K562 (cell line): ENCODE measurements at regions not wholly inside any gene's neighbourhood (a gene's known extent, or its start where the extent isn't known, plus 50 kb on each side); places are given as distances from the start of the nearest gene placed in this dataset.

Experiments
- ATAC-seq: fragments of 200-7000 bp; cut with Tn5 transposase; 3 replicates; pipeline ENCODE4 v1.9.1; 2020; ENCODE audit warnings: moderate library complexity
- BruUV-seq: library from RNA; stranded (reverse); fragments of 400-500 nt; replicated peaks from 2 replicates; lab custom pipeline; 2021; lab: Mats Ljungman, UMichigan
- CTCF ChIA-PET: fragments of 300-600 bp; formaldehyde crosslinking; extraction: SDS; loops from one replicate; lab custom pipeline; 2021; ENCODE audit warnings: low intra/inter-chr PET ratio; lab: Yijun Ruan, JAX
- POLR2A ChIA-PET: fragments of 300-600, 350-650 bp; sonication (Branson Sonifier 250); formaldehyde crosslinking; extraction: SDS; loops from one replicate; lab custom pipeline; 2021; ENCODE audit warnings: antibody characterized with exemption, inconsistent platforms; lab: Yijun Ruan, JAX
- DNase-seq, 4 experiments: peaks; one replicate each; pipeline versions ENCODE4 v3.0.0 to v3.0.0-alpha.2; 2011 to 2018; ENCODE audit warnings: low spot score in 3 of 4, mixed read lengths in 3 of 4; ENCODE audit errors: extremely low read depth in 1 of 4
- FAIRE-seq: peaks from 2 replicates; lab custom pipeline; 2011; peaks lifted over from hg19 to GRCh38; lab: Jason Lieb, UNC
- H2AFZ ChIP-seq: 2 replicates; pipeline ENCODE4 v1.6.0; 2011; ENCODE audit warnings: low read depth, low read length, control low read depth, inconsistent platforms
- H3K27ac ChIP-seq: fragments of 200-600 bp; 3 replicates; pipeline ENCODE4 v1.8.0; 2011; ENCODE audit warnings: low read depth, mild to moderate bottlenecking, control low read depth, inconsistent platforms, low read length, moderate library complexity, mixed read lengths; ENCODE audit errors: extremely low read depth
- H3K27me3 ChIP-seq, 2 experiments: fragments of 300-600 bp in 1 of 2; 2 replicates in 1 of 2; 3 replicates in 1 of 2; pipeline versions ENCODE4 v1.6.0 to v1.8.0; 2011; ENCODE audit warnings: inconsistent platforms in 2 of 2, low read length in 2 of 2, mild to moderate bottlenecking in 1 of 2, mixed read lengths in 1 of 2, moderate library complexity in 1 of 2; ENCODE audit not compliant: control insufficient read depth in 2 of 2, insufficient read depth in 2 of 2
- H3K36me3 ChIP-seq: fragments of 300-600 bp; 3 replicates; pipeline ENCODE4 v1.8.0; 2011; ENCODE audit warnings: mild to moderate bottlenecking, low read length, inconsistent platforms; ENCODE audit not compliant: control insufficient read depth, insufficient read depth
- H3K4me1 ChIP-seq, 2 experiments: fragments of 200-600 bp in 1 of 2; replicated peaks in 1 of 2; 2 replicates in 1 of 2; 3 replicates in 1 of 2; pipeline versions ENCODE4 v1.5.1 to v1.8.0; 2011; ENCODE audit warnings: inconsistent platforms in 2 of 2, low read length in 2 of 2, mild to moderate bottlenecking in 1 of 2, mixed read lengths in 1 of 2, moderate library complexity in 1 of 2; ENCODE audit not compliant: control insufficient read depth in 2 of 2, insufficient read depth in 2 of 2
- H3K4me2 ChIP-seq: 2 replicates; pipeline ENCODE4 v1.6.1; 2011; ENCODE audit warnings: low read length, control low read depth, inconsistent platforms, mixed read lengths; ENCODE audit not compliant: insufficient read depth
- H3K4me3 ChIP-seq: fragments of 200-600 bp; sonication (generic), shearing (Covaris generic); 2 replicates; pipeline ENCODE4 v1.5.1; 2016; ENCODE audit warnings: control low read depth, inconsistent platforms
- H3K79me2 ChIP-seq: fragments of 200-600 bp; 3 replicates; pipeline ENCODE4 v1.8.0; 2011; ENCODE audit warnings: low read length, inconsistent platforms; ENCODE audit not compliant: control insufficient read depth, insufficient read depth
- H3K9ac ChIP-seq, 2 experiments: 2 replicates each; pipeline versions ENCODE4 v1.6.0 to v1.6.1; 2011; ENCODE audit warnings: low read depth in 2 of 2, low read length in 2 of 2, control low read depth in 1 of 2, inconsistent platforms in 1 of 2, mild to moderate bottlenecking in 1 of 2, mixed read lengths in 1 of 2; ENCODE audit not compliant: insufficient read depth in 1 of 2
- H3K9me1 ChIP-seq: one replicate; pipeline ENCODE4 v1.6.0; 2011; ENCODE audit warnings: inconsistent platforms, mild to moderate bottlenecking, low read length, moderate library complexity; ENCODE audit not compliant: control insufficient read depth, insufficient read depth
- H3K9me3 ChIP-seq: replicated peaks from 2 replicates; pipeline ENCODE4 v1.5.1; 2011; ENCODE audit warnings: low read depth, low read length, inconsistent platforms; ENCODE audit not compliant: control insufficient read depth, insufficient read depth
- H4K20me1 ChIP-seq: replicated peaks from 2 replicates; pipeline ENCODE4 v1.6.1; 2011; ENCODE audit warnings: low read length, inconsistent platforms, mixed read lengths; ENCODE audit not compliant: control insufficient read depth, insufficient read depth
- ATF1 ChIP-seq, 2 experiments: fragments of 450-650 bp in 1 of 2; IDR thresholded peaks; 2 replicates each; pipeline ENCODE4 v1.6.1; 2016; ENCODE audit warnings: missing compliant biosample characterization in 1 of 2, missing genetic modification characterization in 1 of 2
- CBX3 ChIP-seq, 2 experiments: IDR thresholded peaks; 1 replicate in 1 of 2; 2 replicates in 1 of 2; pipeline ENCODE4 v1.6.1; 2012; ENCODE audit warnings: inconsistent platforms in 2 of 2, low read length in 2 of 2, borderline replicate concordance in 1 of 2, control low read depth in 1 of 2
- CTBP1 ChIP-seq: fragments of 450-650 bp; IDR thresholded peaks from 2 replicates; pipeline ENCODE4 v1.6.1; 2016; ENCODE audit warnings: borderline replicate concordance
- GATAD2B ChIP-seq: fragments of 450-650 bp; IDR thresholded peaks from 2 replicates; pipeline ENCODE4 v1.6.1; 2017; ENCODE audit warnings: mild to moderate bottlenecking, borderline replicate concordance
- HDAC2 ChIP-seq: fragments of 450-650 bp; IDR thresholded peaks from 2 replicates; pipeline ENCODE4 v1.6.1; 2016; ENCODE audit warnings: mild to moderate bottlenecking
- HDAC6 ChIP-seq: IDR thresholded peaks from 2 replicates; pipeline ENCODE4 v1.6.1; 2012; ENCODE audit warnings: low read depth, mild to moderate bottlenecking, control low read depth, inconsistent platforms, low read length, moderate library complexity
- SMARCA4 ChIP-seq: fragments of 450-650 bp; IDR thresholded peaks from 2 replicates; pipeline ENCODE4 v1.6.1; 2016
- SP1 ChIP-seq: sonication (generic); formaldehyde crosslinking; IDR thresholded peaks from 2 replicates; pipeline ENCODE4 v1.8.1; 2022; ENCODE audit warnings: mild to moderate bottlenecking, missing genetic modification reagents
- WGBS: fragments of 100-300 bp; shearing (Covaris generic); methylation state at CpG from one replicate; pipeline ENCODE4 v1.1.6; 2016; ENCODE audit warnings: low coverage, mixed read lengths; ENCODE audit not compliant: insufficient coverage; ENCODE audit errors: missing lambda C conversion rate; 5-methylcytosine and 5-hydroxymethylcytosine counted together
- in situ Hi-C: fragments of 300-500 bp; cut with MboI; formaldehyde crosslinking; loops from 4 replicates; pipeline ENCODE4 v1.15.0; 2018; ENCODE audit warnings: inconsistent platforms, mixed read lengths
- intact Hi-C: fragments of 100-400 bp; cut with micrococcal nuclease; formaldehyde crosslinking; loops from 2 replicates; pipeline ENCODE4 v1.14.2; 2022
- TF ChIP-seq, protein P1 (sequence below): IDR thresholded peaks from 3 replicates; pipeline ENCODE4 v1.6.1; 2011; ENCODE audit warnings: borderline replicate concordance, mild to moderate bottlenecking, moderate library complexity; ENCODE audit not compliant: insufficient read length; ENCODE audit errors: extremely low read depth
- TF ChIP-seq, protein P2 (sequence below): fragments of 450-650 bp; conservative IDR thresholded peaks from 2 replicates; pipeline ENCODE4 v1.6.1; 2016; ENCODE audit warnings: missing genetic modification characterization, low read depth, mild to moderate bottlenecking, control low read depth, missing compliant biosample characterization
- TF ChIP-seq, protein P3 (sequence below): fragments of 450-650 bp; formaldehyde crosslinking; IDR thresholded peaks from 2 replicates; pipeline ENCODE4 v1.4.0; 2020; ENCODE audit warnings: mild to moderate bottlenecking, moderate library complexity
- TF ChIP-seq, protein P4 (sequence below), 3 experiments: fragments of 200-800 bp in 1 of 3; sonication (Bioruptor generic) in 1 of 3; sonication (generic) in 1 of 3; formaldehyde crosslinking in 1 of 3; IDR thresholded peaks; 2 replicates each; pipeline versions ENCODE4 v1.6.1 to v1.8.0; 2016 to 2022; ENCODE audit warnings: mild to moderate bottlenecking in 2 of 3, missing compliant biosample characterization in 2 of 3, missing genetic modification characterization in 2 of 3, missing genetic modification reagents in 1 of 3

DNA sequence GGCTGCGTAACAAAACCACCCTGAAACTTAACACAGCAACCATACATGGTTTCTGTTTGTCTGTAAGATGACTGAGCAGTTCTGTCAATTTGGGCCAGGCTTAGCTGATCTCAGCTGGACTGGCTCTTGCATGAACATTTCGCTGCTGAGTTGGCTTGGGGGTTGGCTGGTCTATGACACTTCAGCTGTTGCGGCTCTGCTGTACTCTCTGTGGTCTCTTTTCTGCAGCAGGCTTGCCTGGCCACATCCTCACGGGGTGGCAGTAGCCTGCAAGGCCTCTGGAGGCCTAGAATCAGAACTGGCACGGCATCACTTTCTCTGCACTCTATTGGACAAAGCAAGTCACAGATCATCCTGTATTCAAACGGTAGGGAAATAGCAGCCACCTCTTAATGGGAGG lies 216.2 kb downstream of the BCL11B start:
- no peaks in the 10 kb centered on the region for H3K36me3 ChIP-seq
- ATAC-seq: no peak
- 0% methylated on average over 4 of the region's 6 CpGs for WGBS
- no peak for TF ChIP-seq HDAC6
- TF ChIP-seq CTBP1: no peak
- no peak for TF ChIP-seq HDAC2
- no peak for TF ChIP-seq GATAD2B
- no peak for TF ChIP-seq ATF1 (CRISPR knock-in tag; IDR thresholded peaks at IDR 0.05)
- TF ChIP-seq ATF1 (tag; IDR thresholded peaks at IDR 0.05): no peak
- TF ChIP-seq SMARCA4: no peak
- TF ChIP-seq CBX3 (IDR thresholded peaks at IDR 0.05; ENCODE audit: borderline replicate concordance in 1 of 2, low read length in 2 of 2): no peak
- TF ChIP-seq, protein P1, sequence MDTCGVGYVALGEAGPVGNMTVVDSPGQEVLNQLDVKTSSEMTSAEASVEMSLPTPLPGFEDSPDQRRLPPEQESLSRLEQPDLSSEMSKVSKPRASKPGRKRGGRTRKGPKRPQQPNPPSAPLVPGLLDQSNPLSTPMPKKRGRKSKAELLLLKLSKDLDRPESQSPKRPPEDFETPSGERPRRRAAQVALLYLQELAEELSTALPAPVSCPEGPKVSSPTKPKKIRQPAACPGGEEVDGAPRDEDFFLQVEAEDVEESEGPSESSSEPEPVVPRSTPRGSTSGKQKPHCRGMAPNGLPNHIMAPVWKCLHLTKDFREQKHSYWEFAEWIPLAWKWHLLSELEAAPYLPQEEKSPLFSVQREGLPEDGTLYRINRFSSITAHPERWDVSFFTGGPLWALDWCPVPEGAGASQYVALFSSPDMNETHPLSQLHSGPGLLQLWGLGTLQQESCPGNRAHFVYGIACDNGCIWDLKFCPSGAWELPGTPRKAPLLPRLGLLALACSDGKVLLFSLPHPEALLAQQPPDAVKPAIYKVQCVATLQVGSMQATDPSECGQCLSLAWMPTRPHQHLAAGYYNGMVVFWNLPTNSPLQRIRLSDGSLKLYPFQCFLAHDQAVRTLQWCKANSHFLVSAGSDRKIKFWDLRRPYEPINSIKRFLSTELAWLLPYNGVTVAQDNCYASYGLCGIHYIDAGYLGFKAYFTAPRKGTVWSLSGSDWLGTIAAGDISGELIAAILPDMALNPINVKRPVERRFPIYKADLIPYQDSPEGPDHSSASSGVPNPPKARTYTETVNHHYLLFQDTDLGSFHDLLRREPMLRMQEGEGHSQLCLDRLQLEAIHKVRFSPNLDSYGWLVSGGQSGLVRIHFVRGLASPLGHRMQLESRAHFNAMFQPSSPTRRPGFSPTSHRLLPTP: no peak
- TF ChIP-seq, protein P2, sequence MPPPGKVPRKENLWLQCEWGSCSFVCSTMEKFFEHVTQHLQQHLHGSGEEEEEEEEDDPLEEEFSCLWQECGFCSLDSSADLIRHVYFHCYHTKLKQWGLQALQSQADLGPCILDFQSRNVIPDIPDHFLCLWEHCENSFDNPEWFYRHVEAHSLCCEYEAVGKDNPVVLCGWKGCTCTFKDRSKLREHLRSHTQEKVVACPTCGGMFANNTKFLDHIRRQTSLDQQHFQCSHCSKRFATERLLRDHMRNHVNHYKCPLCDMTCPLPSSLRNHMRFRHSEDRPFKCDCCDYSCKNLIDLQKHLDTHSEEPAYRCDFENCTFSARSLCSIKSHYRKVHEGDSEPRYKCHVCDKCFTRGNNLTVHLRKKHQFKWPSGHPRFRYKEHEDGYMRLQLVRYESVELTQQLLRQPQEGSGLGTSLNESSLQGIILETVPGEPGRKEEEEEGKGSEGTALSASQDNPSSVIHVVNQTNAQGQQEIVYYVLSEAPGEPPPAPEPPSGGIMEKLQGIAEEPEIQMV (tag): no peak
- no peak for TF ChIP-seq SP1 (CRISPR knock-in tag)
- TF ChIP-seq, protein P3, sequence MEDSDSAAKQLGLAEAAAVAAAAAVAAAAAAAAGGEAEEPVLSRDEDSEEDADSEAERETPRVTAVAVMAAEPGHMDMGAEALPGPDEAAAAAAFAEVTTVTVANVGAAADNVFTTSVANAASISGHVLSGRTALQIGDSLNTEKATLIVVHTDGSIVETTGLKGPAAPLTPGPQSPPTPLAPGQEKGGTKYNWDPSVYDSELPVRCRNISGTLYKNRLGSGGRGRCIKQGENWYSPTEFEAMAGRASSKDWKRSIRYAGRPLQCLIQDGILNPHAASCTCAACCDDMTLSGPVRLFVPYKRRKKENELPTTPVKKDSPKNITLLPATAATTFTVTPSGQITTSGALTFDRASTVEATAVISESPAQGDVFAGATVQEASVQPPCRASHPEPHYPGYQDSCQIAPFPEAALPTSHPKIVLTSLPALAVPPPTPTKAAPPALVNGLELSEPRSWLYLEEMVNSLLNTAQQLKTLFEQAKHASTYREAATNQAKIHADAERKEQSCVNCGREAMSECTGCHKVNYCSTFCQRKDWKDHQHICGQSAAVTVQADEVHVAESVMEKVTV (CRISPR knock-in tag): no peak
- TF ChIP-seq, protein P4, sequence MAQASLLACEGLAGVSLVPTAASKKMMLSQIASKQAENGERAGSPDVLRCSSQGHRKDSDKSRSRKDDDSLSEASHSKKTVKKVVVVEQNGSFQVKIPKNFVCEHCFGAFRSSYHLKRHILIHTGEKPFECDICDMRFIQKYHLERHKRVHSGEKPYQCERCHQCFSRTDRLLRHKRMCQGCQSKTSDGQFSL (CRISPR knock-in tag; IDR thresholded peaks at IDR 0.05): no peak
- TF ChIP-seq, protein P4 (tag; IDR thresholded peaks at IDR 0.05): no peak
- TF ChIP-seq, all 486 proteins: peak for 0
- Histone ChIP-seq H3K9ac (no peak overlapping the region), H3K9me1 (no peaks in the 10 kb centered on the region), H3K27ac (no peak overlapping the region), H3K4me3 (no peak overlapping the region), H4K20me1 (no peaks in the 10 kb centered on the region), H3K4me2 (no peak overlapping the region), H3K27me3 (no peaks in the 10 kb centered on the region; a peak in 1 of 5 replicates), H3K79me2 (no peaks in the 10 kb centered on the region), H3K4me1 (no peaks in the 10 kb centered on the region), H3K9me3 (no peaks in the 10 kb centered on the region), H2AFZ (no peak overlapping the region)
- POLR2A ChIA-PET: no interaction called here
- BruUV-seq: no TSS peak
- CTCF ChIA-PET: no interaction called here
- no peak for DNase-seq
- no peak for FAIRE-seq
- in situ Hi-C loops: no loop called here
- intact Hi-C loops: no loop called here
